Smooth muscle cell (in vitro differentiated cells): ENCODE measurements at regions not wholly inside any gene's neighbourhood (a gene's known extent, or its start where the extent isn't known, plus 50 kb on each side); places are given as distances from the start of the nearest gene placed in this dataset.
A peak's percentile ranks its signal among the peaks of the same experiment; 100 is the strongest.

ENCODE experiments used
- DNase-seq: peaks from one replicate; lab custom pipeline; 2025; ENCODE audit not compliant: unreplicated experiment; lab: John Stamatoyannopoulos, UW
- H2AFZ ChIP-seq: fragments of 200-600 bp; sonication (generic); 2 replicates; pipeline ENCODE4 v1.6.0; 2016; ENCODE audit warnings: antibody characterized with exemption, low read depth, mild to moderate bottlenecking
- H3F3A ChIP-seq: fragments of 200-600 bp; sonication (generic); 2 replicates; pipeline ENCODE4 v1.6.0; 2017; ENCODE audit warnings: antibody characterized with exemption, low read depth
- H3K27ac ChIP-seq: fragments of 200-600 bp; sonication (generic); 2 replicates; pipeline ENCODE4 v1.5.1; 2016; ENCODE audit warnings: low read depth, mild to moderate bottlenecking
- H3K27me3 ChIP-seq: fragments of 200-600 bp; sonication (generic); 2 replicates; pipeline ENCODE4 v1.6.1; 2016; ENCODE audit warnings: low read depth, mild to moderate bottlenecking
- H3K36me3 ChIP-seq: fragments of 200-600 bp; sonication (generic); 2 replicates; pipeline ENCODE4 v1.5.1; 2016; ENCODE audit warnings: low read depth
- H3K4me1 ChIP-seq: fragments of 200-600 bp; sonication (generic); 2 replicates; pipeline ENCODE4 v1.5.1; 2016; ENCODE audit warnings: low read depth
- H3K4me2 ChIP-seq: fragments of 200-600 bp; sonication (generic); 2 replicates; pipeline ENCODE4 v1.6.0; 2016; ENCODE audit warnings: mild to moderate bottlenecking
- H3K4me3 ChIP-seq: fragments of 200-600 bp; sonication (generic); 2 replicates; pipeline ENCODE4 v1.5.1; 2016; ENCODE audit warnings: mild to moderate bottlenecking
- H3K79me2 ChIP-seq: fragments of 200-600 bp; sonication (generic); 2 replicates; pipeline ENCODE4 v1.6.0; 2016; ENCODE audit warnings: low read depth, mild to moderate bottlenecking
- H3K9ac ChIP-seq: fragments of 200-600 bp; sonication (generic); 2 replicates; pipeline ENCODE4 v1.6.0; 2016; ENCODE audit warnings: low read depth
- H3K9me3 ChIP-seq: fragments of 200-600 bp; sonication (generic); replicated peaks from 2 replicates; pipeline ENCODE4 v1.5.1; 2016; ENCODE audit warnings: low read depth
- H4K20me1 ChIP-seq: fragments of 200-600 bp; sonication (generic); 2 replicates; pipeline ENCODE4 v1.6.0; 2016; ENCODE audit warnings: low read depth
- CTCF ChIP-seq: fragments of 200-600 bp; sonication (generic); IDR thresholded peaks from 2 replicates; pipeline ENCODE4 v1.5.1; 2017; ENCODE audit warnings: borderline replicate concordance, mild to moderate bottlenecking, antibody characterized with exemption; ENCODE audit not compliant: insufficient read depth, poor library complexity, severe bottlenecking
- WGBS: methylation state at CpG from one replicate; pipeline ENCODE4 v1.1.7; 2016; ENCODE audit warnings: low lambda C conversion rate; 5-methylcytosine and 5-hydroxymethylcytosine counted together

- H4K20me1 ChIP-seq, result no peaks in the 10 kb centered on the region
- H3K4me1 ChIP-seq, result no peaks in the 10 kb centered on the region
- TF ChIP-seq CTCF, result no peak
- no peak overlapping the region for H3K9ac ChIP-seq
- no peaks in the 10 kb centered on the region for H3K9me3 ChIP-seq
- H3F3A ChIP-seq, result no peaks in the 10 kb centered on the region
- no peak overlapping the region for H3K4me3 ChIP-seq
- WGBS, result 79% methylated on average over 4 of the region's 4 CpGs
- H3K27ac ChIP-seq, result no peak overlapping the region
- H3K36me3 ChIP-seq, result no peaks in the 10 kb centered on the region
- no peak overlapping the region for H3K4me2 ChIP-seq
- no peaks in the 10 kb centered on the region for H3K79me2 ChIP-seq
- DNase-seq, result no peak
- H2AFZ ChIP-seq, result no peak overlapping the region
- H3K27me3 ChIP-seq, result no peaks in the 10 kb centered on the region
Measured at GRCh38 chr2:148593421-148593820, 51.1 kb upstream of the EPC2 start.

GRCh38 chr2:148594216-148594615 is 50.3 kb upstream of the EPC2 start:
- 51% methylated on average over 5 of the region's 5 CpGs for WGBS
- no peak overlapping the region for H3K9ac ChIP-seq
- no peak overlapping the region for H3K4me2 ChIP-seq
- TF ChIP-seq CTCF, result no peak
- no peaks in the 10 kb centered on the region for H3K36me3 ChIP-seq
- no peaks in the 10 kb centered on the region for H3K4me1 ChIP-seq
- H3F3A ChIP-seq, result no peaks in the 10 kb centered on the region
- H3K27me3 ChIP-seq, result no peaks in the 10 kb centered on the region
- H3K79me2 ChIP-seq, result no peaks in the 10 kb centered on the region
- no peaks in the 10 kb centered on the region for H4K20me1 ChIP-seq
- peak overlapping the region; percentile 48 for H3K27ac ChIP-seq
- no peak overlapping the region for H3K4me3 ChIP-seq
- no peak for DNase-seq
- no peak overlapping the region for H2AFZ ChIP-seq
- no peaks in the 10 kb centered on the region for H3K9me3 ChIP-seq
